Fibroblast of lung (primary cell): ENCODE measurements at regions not wholly inside any gene's neighbourhood (a gene's known extent, or its start where the extent isn't known, plus 50 kb on each side); places are given as distances from the start of the nearest gene placed in this dataset.

ENCODE experiments used
- DNase-seq, 2 donors: peaks; one replicate each; pipeline versions ENCODE4 v3.0.0 to v3.0.0-alpha.2; 2010; ENCODE audit warnings: low read depth in 2 of 2
- H2AFZ ChIP-seq: 2 replicates; pipeline ENCODE4 v1.5.1; 2012; ENCODE audit warnings: low read length, control low read depth, inconsistent platforms
- H3K27ac ChIP-seq: 2 replicates; pipeline ENCODE4 v1.5.1; 2011; ENCODE audit warnings: low read length, control low read depth; ENCODE audit not compliant: insufficient read depth
- H3K27me3 ChIP-seq: 2 replicates; pipeline ENCODE4 v1.5.1; 2011; ENCODE audit warnings: mild to moderate bottlenecking, low read length; ENCODE audit not compliant: control insufficient read depth, insufficient read depth
- H3K36me3 ChIP-seq: 2 replicates; pipeline ENCODE4 v1.5.1; 2011; ENCODE audit warnings: low read length; ENCODE audit not compliant: control insufficient read depth, insufficient read depth
- H3K4me1 ChIP-seq: 2 replicates; pipeline ENCODE4 v1.5.1; 2011; ENCODE audit warnings: low read length; ENCODE audit not compliant: control insufficient read depth, insufficient read depth; ENCODE audit errors: extremely low read depth
- H3K4me2 ChIP-seq: 2 replicates; pipeline ENCODE4 v1.5.1; 2011; ENCODE audit warnings: low read length, control low read depth; ENCODE audit not compliant: insufficient read depth; ENCODE audit errors: extremely low read depth
- H3K4me3 ChIP-seq, 4 experiments: fragments of 200-600 bp in 1 of 4; sonication (generic) in 1 of 4; replicated peaks in 1 of 4; 2 replicates each; pipeline ENCODE4 v1.5.1; 2011 to 2016; ENCODE audit warnings: low read length in 4 of 4, low read depth in 3 of 4, mild to moderate bottlenecking in 3 of 4, control low read depth in 2 of 4, inconsistent platforms in 1 of 4, mixed read lengths in 1 of 4; ENCODE audit not compliant: insufficient read depth in 1 of 4; ENCODE audit errors: control extremely low read depth in 1 of 4
- H3K79me2 ChIP-seq: 2 replicates; pipeline ENCODE4 v1.5.1; 2012; ENCODE audit warnings: mild to moderate bottlenecking, low read length, inconsistent platforms; ENCODE audit not compliant: control insufficient read depth, insufficient read depth
- H3K9ac ChIP-seq: 2 replicates; pipeline ENCODE4 v1.5.1; 2011; ENCODE audit warnings: mild to moderate bottlenecking, low read length, control low read depth; ENCODE audit not compliant: insufficient read depth
- H3K9me3 ChIP-seq: 2 replicates; pipeline ENCODE4 v1.5.1; 2012; ENCODE audit warnings: low read depth, low read length; ENCODE audit not compliant: control insufficient read depth, insufficient read depth
- H4K20me1 ChIP-seq: 2 replicates; pipeline ENCODE4 v1.5.1; 2011; ENCODE audit warnings: low read length; ENCODE audit not compliant: control insufficient read depth, insufficient read depth; ENCODE audit errors: extremely low read depth
- EZH2 ChIP-seq: IDR thresholded peaks from 2 replicates; pipeline ENCODE4 v1.5.1; 2012; ENCODE audit warnings: low read length, control low read depth, mild to moderate bottlenecking; ENCODE audit errors: missing control alignments
- TF ChIP-seq, protein P1 (sequence below), 2 donors: IDR thresholded peaks in 1 of 2; conservative IDR thresholded peaks in 1 of 2; 1 replicate in 1 of 2; 2 replicates in 1 of 2; pipeline ENCODE4 v1.5.1; 2011 to 2012; ENCODE audit warnings: low read length in 2 of 2, control low read depth in 1 of 2, inconsistent platforms in 1 of 2, low read depth in 1 of 2, mild to moderate bottlenecking in 1 of 2

DNA sequence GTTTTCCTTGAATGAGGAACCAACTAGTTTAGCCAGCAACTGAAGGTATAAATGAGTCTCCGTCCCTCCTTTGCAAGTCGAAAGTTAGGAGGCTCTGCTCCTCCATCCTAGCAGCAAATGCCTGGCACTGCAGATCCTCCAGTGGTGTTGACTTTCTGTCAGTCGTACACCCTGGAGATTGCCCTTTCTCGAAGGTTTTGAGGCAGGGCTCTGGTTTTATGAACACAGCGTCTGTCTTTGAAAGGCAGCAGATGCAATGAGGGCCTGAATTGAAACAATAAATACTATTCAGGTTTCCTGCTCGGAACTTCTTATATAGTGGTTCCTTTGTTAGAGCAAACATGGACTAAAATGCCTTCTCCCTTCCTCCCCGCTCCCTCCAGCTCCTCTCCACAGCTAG lies 284.0 kb downstream of the TMEM38B start:
- DNase-seq: no peak
- no peak overlapping the region for H2AFZ ChIP-seq
- H3K36me3 ChIP-seq: no peaks in the 10 kb centered on the region
- H3K4me2 ChIP-seq: no peak overlapping the region
- TF ChIP-seq, protein P1, sequence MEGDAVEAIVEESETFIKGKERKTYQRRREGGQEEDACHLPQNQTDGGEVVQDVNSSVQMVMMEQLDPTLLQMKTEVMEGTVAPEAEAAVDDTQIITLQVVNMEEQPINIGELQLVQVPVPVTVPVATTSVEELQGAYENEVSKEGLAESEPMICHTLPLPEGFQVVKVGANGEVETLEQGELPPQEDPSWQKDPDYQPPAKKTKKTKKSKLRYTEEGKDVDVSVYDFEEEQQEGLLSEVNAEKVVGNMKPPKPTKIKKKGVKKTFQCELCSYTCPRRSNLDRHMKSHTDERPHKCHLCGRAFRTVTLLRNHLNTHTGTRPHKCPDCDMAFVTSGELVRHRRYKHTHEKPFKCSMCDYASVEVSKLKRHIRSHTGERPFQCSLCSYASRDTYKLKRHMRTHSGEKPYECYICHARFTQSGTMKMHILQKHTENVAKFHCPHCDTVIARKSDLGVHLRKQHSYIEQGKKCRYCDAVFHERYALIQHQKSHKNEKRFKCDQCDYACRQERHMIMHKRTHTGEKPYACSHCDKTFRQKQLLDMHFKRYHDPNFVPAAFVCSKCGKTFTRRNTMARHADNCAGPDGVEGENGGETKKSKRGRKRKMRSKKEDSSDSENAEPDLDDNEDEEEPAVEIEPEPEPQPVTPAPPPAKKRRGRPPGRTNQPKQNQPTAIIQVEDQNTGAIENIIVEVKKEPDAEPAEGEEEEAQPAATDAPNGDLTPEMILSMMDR (conservative IDR thresholded peaks at IDR 0.05 in 1 of 2, IDR thresholded peaks at IDR 0.05 in 1 of 2; ENCODE audit: low read depth in 1 of 2, low read length in 2 of 2): no peak
- TF ChIP-seq EZH2: no peak
- H3K9me3 ChIP-seq: no peaks in the 10 kb centered on the region
- H3K79me2 ChIP-seq: no peaks in the 10 kb centered on the region
- H3K4me3 ChIP-seq: no peak overlapping the region
- H3K9ac ChIP-seq: no peak overlapping the region
- no peaks in the 10 kb centered on the region for H3K27me3 ChIP-seq
- no peaks in the 10 kb centered on the region for H4K20me1 ChIP-seq
- no peak overlapping the region for H3K27ac ChIP-seq
- no peaks in the 10 kb centered on the region for H3K4me1 ChIP-seq

DNA sequence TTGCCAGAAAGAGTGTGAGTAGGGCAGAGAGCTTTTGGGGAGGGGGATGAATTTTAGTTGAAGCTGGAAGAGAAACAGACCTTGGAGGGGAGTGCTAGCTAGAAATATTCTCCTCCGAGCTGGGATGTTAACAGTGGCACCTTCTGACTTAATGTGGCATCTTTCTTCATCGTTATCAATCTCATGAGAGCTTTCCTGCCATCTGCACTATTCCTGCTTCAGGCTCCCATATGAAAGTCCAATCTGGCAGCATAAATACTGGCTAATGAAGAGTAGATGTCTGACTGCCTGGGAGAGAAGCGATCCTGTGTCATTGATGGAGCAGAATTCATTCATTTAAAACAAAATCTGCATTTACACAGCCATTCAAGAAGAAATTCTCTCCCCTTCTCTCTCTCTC lies 284.5 kb downstream of the TMEM38B start:
- DNase-seq: no peak
- H2AFZ ChIP-seq: no peak overlapping the region
- no peak overlapping the region for H3K9ac ChIP-seq
- no peaks in the 10 kb centered on the region for H3K36me3 ChIP-seq
- no peak for TF ChIP-seq EZH2
- TF ChIP-seq, protein P1 (conservative IDR thresholded peaks at IDR 0.05 in 1 of 2, IDR thresholded peaks at IDR 0.05 in 1 of 2; ENCODE audit: low read depth in 1 of 2, low read length in 2 of 2): no peak
- no peaks in the 10 kb centered on the region for H4K20me1 ChIP-seq
- H3K79me2 ChIP-seq: no peaks in the 10 kb centered on the region
- no peak overlapping the region for H3K4me3 ChIP-seq
- no peaks in the 10 kb centered on the region for H3K9me3 ChIP-seq
- H3K27ac ChIP-seq: no peak overlapping the region
- no peak overlapping the region for H3K4me2 ChIP-seq
- no peaks in the 10 kb centered on the region for H3K27me3 ChIP-seq
- H3K4me1 ChIP-seq: no peaks in the 10 kb centered on the region

DNA sequence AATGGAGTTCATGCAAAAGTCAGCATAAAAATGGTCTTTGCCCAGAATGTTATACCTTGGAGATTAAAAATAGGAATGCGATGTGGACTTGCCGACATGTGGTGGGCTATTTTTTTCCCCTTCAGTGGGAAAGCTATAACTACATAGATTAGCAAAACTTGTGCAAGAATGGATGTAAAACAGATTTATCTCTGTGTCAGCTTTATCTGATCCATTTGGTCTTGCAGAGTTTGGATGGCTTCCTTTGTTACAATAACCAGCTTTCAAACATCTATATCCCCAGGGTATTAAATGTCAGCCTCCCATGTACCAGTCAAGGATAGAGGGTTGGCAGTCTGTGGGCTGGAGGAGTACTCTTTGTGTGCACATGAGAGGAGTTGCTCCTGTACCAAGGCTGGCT lies 284.9 kb downstream of the TMEM38B start:
- no peak for TF ChIP-seq EZH2
- TF ChIP-seq, protein P1 (conservative IDR thresholded peaks at IDR 0.05 in 1 of 2, IDR thresholded peaks at IDR 0.05 in 1 of 2; ENCODE audit: low read depth in 1 of 2, low read length in 2 of 2): no peak
- Histone ChIP-seq H3K9ac (no peak overlapping the region), H4K20me1 (no peaks in the 10 kb centered on the region), H3K4me3 (no peak overlapping the region), H2AFZ (no peak overlapping the region), H3K79me2 (no peaks in the 10 kb centered on the region), H3K27ac (no peak overlapping the region), H3K9me3 (no peaks in the 10 kb centered on the region), H3K4me2 (no peak overlapping the region), H3K4me1 (no peaks in the 10 kb centered on the region), H3K36me3 (no peaks in the 10 kb centered on the region), H3K27me3 (no peaks in the 10 kb centered on the region)
- no peak for DNase-seq
